NCI-H446 (cell line): ENCODE measurements at regions not wholly inside any gene's neighbourhood (a gene's known extent, or its start where the extent isn't known, plus 50 kb on each side); places are given as distances from the start of the nearest gene placed in this dataset.
"Not testable (repeated sequence)": the region's sequence is repeated elsewhere in the genome, so short reads cannot be mapped to it uniquely, and the experiment has no call there.

Source experiments
- DNase-seq, 2 experiments: peaks; one replicate each; lab custom pipeline; 2025; lab: John Stamatoyannopoulos, UW

DNA sequence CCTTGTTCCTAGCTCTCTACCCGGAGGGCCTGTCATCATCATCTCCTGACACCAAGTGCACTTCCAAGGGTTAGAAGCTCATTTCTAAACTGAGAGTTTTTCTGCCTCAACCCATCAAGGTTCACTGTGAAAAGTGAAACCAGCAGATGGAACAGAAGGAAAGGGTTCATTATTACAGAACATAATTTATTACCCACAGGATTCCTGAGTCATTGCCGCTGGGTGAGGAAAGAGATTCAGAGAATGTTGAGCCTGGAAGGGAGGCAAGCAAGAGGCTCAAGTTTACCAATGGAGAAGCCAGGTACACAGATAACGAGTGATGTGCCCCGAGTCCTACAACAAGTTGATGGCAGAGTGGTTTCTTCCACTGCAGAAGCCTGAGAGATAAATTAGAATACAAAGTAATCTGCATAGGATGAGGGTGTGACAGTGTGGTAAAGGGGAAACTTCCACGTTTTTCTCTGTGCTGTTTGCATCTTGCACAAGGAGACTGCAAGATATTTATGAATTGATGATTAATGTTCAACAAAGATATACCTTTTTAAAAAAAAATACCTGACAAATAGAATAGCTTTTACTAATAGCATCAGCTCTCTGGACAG is 80.5 kb upstream of the SETMAR start:
- no peak for DNase-seq

DNA sequence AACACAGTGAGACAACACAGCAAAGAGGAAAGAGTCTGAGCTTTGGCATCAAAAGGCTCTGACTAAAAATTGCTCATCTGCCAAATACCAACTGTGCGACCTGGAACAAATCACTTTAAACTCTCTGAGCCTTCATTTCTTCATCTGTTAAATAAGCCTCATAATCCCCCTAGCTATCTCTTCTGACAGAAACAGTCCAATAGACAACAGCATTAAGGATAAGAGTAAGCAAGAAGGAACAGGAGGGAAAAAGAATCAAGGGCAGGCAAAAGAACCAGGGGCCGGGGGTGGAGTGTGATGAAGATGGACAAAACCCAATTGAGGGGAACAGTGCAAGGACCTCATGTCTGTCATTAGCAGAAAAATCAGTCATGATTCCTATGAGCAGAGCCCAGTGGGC is 79.4 kb upstream of the SETMAR start:
- no peak for DNase-seq

DNA sequence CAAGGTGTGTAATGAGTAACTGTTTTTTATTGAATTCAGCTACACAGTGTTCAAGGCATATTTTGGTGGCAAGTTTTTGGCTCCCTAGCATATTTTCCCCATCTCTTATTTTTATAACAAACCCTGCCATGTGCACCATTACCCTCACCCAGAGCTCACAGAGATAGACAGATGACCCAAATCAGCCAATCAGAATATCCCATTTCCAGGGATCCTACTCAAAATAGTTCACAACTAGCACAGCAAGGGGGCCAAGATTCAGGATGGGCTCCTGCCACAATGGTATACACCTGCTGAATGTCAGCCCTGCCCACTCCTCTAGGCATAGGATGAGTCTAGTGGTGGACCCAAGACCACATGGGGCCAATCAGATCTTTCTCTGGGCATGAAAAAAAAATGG is 78.8 kb upstream of the SETMAR start:
- DNase-seq: no peak

DNA sequence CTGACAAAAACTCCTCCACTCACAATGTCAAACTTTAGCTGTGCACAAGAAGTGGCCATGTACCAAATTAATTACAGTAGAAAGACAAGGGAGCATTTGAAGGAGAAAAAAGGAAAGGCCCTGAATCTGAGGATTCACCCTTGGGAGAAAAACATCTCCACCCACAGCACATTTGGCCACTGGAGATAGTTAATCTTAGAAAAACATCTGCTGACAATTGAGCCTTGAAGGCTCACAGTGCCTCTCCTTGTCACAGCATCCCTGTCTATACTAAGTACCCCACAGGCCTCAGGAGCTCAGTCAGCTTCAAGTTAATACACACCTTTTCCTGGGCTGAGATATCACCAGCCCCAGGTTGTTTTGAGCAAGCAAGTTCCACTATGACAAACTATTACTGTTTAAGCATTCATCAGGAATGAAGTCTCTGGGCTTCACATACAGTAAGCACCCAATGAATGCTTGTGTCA is 78.1 kb upstream of the SETMAR start:
- no peak for DNase-seq

GRCh38 chr3:4228295-4228694 is 74.9 kb upstream of the SETMAR start:
- no peak for DNase-seq

GRCh38 chr3:4231041-4231440 is 72.1 kb upstream of the SETMAR start:
- no peak for DNase-seq

DNA sequence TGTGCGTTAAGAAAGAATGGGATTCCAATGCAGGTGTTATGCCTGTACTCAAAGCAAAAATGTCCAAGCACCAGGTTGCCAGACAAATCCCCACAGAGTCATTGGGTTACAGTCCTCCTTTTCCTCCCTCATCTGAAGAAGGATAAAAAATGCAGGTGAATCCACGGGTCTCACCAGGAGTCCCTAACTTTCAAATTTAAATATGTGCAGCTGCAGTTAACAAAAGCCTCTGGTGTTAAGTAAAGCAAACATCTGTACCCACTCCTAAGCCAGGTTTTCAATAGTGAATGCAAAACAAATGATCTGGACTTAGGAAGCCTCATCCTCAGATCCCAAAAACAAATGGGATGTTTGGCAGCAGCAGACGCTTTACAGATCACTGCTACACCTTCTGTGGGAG is 70.4 kb upstream of the SETMAR start:
- no peak for DNase-seq

GRCh38 chr3:4233488-4233887 is 69.7 kb upstream of the SETMAR start:
- no peak for DNase-seq

- no peak for DNase-seq
These were observed 68.3 kb upstream of the SETMAR start for GRCh38 chr3:4234889-4235288.

DNA sequence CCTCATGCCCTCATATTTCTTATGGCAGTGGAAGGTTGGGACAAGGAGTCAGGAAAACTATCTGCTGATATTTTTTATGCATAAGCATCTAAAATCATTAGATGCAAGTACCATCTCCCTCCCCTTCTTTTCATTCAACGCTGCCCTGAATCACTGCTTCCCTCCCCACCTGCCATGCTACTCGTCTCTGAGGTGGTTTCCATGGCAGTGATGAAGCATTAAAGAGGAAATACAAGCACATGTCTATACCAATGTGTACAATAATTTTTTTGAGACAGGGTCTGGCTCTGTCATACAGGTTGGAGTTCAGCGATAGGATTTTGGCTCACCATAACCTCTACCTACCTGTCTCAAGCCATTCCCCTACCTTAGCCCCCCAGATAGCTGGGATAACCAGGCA is 67.5 kb upstream of the SETMAR start:
- DNase-seq: no peak

DNA sequence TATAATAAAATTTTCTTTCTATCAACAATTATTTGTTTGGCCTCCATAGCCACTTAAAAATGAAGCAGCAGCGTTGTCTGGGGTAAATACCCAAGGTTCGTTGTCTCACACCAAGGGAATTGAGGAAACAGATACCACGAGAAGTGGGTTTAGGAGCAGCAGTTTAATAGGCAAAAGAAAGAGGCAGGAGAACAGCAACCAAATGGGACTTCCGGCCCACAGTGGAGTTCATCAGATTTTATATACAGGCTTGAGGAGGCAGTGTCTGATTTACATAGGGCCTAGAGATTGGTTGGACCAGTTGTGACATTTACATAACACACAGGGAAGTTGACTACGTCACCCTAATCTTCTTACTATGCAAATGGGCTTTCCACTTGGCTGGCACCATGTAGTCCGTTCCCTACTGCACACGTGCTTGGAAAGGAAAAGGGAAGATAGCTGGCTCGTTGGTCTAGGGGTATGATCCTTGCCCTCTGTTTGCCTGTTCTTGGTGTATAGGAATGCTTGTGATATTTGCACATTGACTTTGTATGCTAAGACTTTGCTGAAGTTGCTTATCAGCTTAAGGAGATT is 61.5 kb upstream of the SETMAR start:
- DNase-seq: no peak

- DNase-seq: no peak
These were observed 57.5 kb upstream of the SETMAR start for GRCh38 chr3:4245671-4246070.

- no peak for DNase-seq
These were observed 55.8 kb upstream of the SETMAR start for GRCh38 chr3:4247391-4247790.

- no peak for DNase-seq
These were observed 53.1 kb upstream of the SETMAR start for GRCh38 chr3:4250064-4250463.

DNA sequence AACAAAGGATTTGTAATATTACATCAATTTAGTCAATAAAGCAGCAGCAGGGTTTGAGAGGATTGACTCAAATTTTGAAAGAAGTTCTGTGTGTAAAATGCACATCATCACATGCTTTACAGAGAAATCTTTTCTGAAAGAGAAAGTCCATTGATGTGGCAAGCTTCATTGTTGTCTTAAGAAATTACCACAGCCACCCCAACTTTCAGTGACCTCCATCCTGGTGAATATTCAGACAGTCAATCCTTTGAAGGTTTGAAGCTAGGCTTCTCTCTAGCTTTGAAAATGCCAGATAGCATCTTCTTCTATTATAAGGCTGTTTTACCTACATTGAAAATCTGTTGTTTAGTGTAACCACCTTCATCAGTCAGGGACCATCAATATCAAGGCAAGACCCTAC is 51.8 kb upstream of the SETMAR start:
- no peak for DNase-seq

DNA sequence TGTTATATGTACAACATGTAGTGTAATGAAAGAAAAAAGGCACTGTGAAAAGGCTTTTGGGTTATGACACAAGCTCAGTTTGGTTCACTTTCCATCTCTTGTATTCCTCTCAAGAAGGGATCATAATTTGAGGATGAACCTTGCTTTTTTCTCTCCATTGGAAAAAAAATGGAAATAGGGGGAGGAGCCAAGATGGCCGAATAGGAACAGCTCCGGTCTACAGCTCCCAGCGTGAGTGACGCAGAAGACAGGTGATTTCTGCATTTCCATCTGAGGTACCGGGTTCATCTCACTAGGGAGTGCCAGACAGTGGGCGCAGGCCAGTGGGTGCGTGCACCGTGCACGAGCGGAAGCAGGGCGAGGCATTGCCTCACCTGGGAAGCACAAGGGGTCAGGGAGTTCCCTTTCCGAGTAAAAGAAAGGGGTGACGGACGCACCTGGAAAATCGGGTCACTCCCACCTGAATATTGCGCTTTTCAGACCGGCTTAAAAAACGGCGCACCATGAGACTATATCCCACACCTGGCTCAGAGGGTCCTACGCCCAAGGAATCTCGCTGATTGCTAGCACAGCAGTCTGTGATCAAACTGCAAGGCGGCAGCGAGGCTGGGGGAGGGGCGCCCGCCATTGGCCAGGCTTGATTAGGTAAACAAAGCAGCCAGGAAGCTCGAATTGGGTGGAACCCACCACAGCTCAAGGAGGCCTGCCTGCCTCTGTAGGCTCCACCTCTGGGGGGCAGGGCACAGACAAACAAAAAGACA is 49.9 kb upstream of the SETMAR start:
- not testable (repeated sequence) for DNase-seq
